ENCODE measurements at regions not wholly inside any gene's neighbourhood (a gene's known extent, or its start where the extent isn't known, plus 50 kb on each side); places are given as distances from the start of the nearest gene placed in this dataset.

DNA sequence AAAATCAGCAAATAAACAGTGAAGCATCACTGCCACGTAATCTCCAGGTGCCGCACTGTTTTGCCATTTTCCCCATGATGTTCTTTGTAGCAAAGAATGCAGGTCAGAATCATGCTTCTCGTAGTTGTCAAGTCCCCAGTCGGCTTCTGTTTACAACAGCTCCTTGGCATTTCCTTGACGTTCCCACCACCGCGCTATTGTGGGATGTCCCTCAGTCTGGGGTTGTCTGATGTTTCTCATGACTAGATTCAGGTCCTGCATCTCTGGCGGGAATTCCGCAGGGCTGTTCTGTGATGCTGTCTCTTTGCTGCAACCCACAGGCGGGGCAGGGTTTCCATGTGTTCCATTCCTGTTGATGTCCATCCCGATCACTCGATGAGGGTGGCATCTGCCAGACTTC, 117.9 kb upstream of the SMAD3 start:
- Histone ChIP-seq H3K4me3 (replicated peaks in 1 of 2; ENCODE audit: low read depth in 1 of 2, low read length in 2 of 2) (no peak overlapping the region), H3K27me3 (ENCODE audit: insufficient read depth, low read length) (no peaks in the 10 kb centered on the region), H3K27ac (ENCODE audit: low read depth, low read length) (no peak overlapping the region), H3K9me3 (ENCODE audit: control insufficient read depth in 1 of 2, insufficient read depth in 1 of 2, low read depth in 1 of 2, low read length in 2 of 2) (no peaks in the 10 kb centered on the region), H4K20me1 (ENCODE audit: insufficient read depth) (no peaks in the 10 kb centered on the region), H2AFZ (ENCODE audit: low read depth, low read length, poor library complexity, severe bottlenecking) (no peak overlapping the region), H3K9me2 (ENCODE audit: insufficient read depth) (no peaks in the 10 kb centered on the region), H3K4me2 (ENCODE audit: low read length) (peak overlapping the region; percentile 26; the same call in 1 of the 2 replicates), H3K36me3 (ENCODE audit: control insufficient read depth in 1 of 2, insufficient read depth in 2 of 2, low read length in 2 of 2) (no peaks in the 10 kb centered on the region), H3K4me1 (ENCODE audit: control insufficient read depth in 1 of 2, insufficient read depth in 2 of 2, low read length in 2 of 2) (peaks cover 6 to 26% of the 10 kb centered on the region in 2 experiments), H3K79me2 (ENCODE audit: insufficient read depth, low read length) (no peaks in the 10 kb centered on the region), H3K9ac (ENCODE audit: low read length) (no peak overlapping the region)
- TF ChIP-seq ZFX (IDR thresholded peaks at IDR 0.05) (no peak), MAX (IDR thresholded peaks at IDR 0.05) (no peak), ZBTB33 (IDR thresholded peaks at IDR 0.05; ENCODE audit: extremely low read depth, insufficient replicate concordance, low read length) (no peak), CTCF (IDR thresholded peaks at IDR 0.05 in 2 of 3, conservative IDR thresholded peaks at IDR 0.05 in 1 of 3; ENCODE audit: borderline replicate concordance in 1 of 3, insufficient read depth in 1 of 3, low read depth in 2 of 3, low read length in 2 of 3) (no peak), TCF7L2 (IDR thresholded peaks at IDR 0.05; ENCODE audit: borderline replicate concordance, extremely low read depth, insufficient read depth, insufficient read length) (no peak), REST (IDR thresholded peaks at IDR 0.05; ENCODE audit: low read depth) (no peak), POLR2AphosphoS5 (IDR thresholded peaks at IDR 0.05; ENCODE audit: low read depth, low read length) (no peak), JUND (IDR thresholded peaks at IDR 0.05) (no peak), SRF (IDR thresholded peaks at IDR 0.05; ENCODE audit: low read depth) (no peak), CBX3 (IDR thresholded peaks at IDR 0.05; ENCODE audit: low read depth) (no peak), SP1 (IDR thresholded peaks at IDR 0.05; ENCODE audit: low read depth) (no peak), EZH2 (IDR thresholded peaks at IDR 0.05) (no peak), RAD21 (IDR thresholded peaks at IDR 0.05; ENCODE audit: low read depth) (no peak), CEBPB (IDR thresholded peaks at IDR 0.05; ENCODE audit: low read depth) (no peak)
- TF ChIP-seq, protein P1, sequence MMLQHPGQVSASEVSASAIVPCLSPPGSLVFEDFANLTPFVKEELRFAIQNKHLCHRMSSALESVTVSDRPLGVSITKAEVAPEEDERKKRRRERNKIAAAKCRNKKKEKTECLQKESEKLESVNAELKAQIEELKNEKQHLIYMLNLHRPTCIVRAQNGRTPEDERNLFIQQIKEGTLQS (IDR thresholded peaks at IDR 0.05), result no peak
- POLR2A ChIA-PET, result no interaction called here
- BruUV-seq (replicated peaks), result no TSS peak
- intact Hi-C loops (cut with micrococcal nuclease), result loop anchor here (2.0 to 10.0 kb wide), 4 partner anchors 95 to 885 kb away; no protein-coding TSS in a partner anchor
- RAD21 ChIA-PET (ENCODE audit: low non-redundant PET in 1 of 2, low total read pairs in 2 of 2, uncharacterized antibody in 2 of 2, unreplicated experiment in 2 of 2), result interaction anchor here in 1 of 2 experiments (2.1 kb wide), 1 partner anchor 356 kb away, joined by 13 read pairs; no protein-coding TSS in a partner anchor
- ATAC-seq (no peak), DNase-seq (ENCODE audit: low read depth, low spot score) (no peak)
- CTCF ChIA-PET, result interaction anchor here (1.0 to 2.9 kb wide), 5 partner anchors 78 to 486 kb away, joined by 3 to 14 read pairs (median 7); no protein-coding TSS in a partner anchor
